ACC112 (cell line): ENCODE measurements at regions not wholly inside any gene's neighbourhood (a gene's known extent, or its start where the extent isn't known, plus 50 kb on each side); places are given as distances from the start of the nearest gene placed in this dataset.
"Not testable (repeated sequence)": the region's sequence is repeated elsewhere in the genome, so short reads cannot be mapped to it uniquely, and the experiment has no call there.

Experiments
- H2AFZ ChIP-seq: fragments of 200-600 bp; sonication (generic); one replicate; pipeline ENCODE4 v1.6.0; 2017; ENCODE audit warnings: antibody characterized with exemption, low read length; ENCODE audit not compliant: unreplicated experiment
- H3K27ac ChIP-seq: fragments of 200-600 bp; sonication (generic); 2 replicates; pipeline ENCODE4 v1.5.1; 2014; ENCODE audit warnings: low read depth, mild to moderate bottlenecking, antibody characterized with exemption, low read length, moderate library complexity
- H3K27me3 ChIP-seq: fragments of 200-600 bp; sonication (generic); 2 replicates; pipeline ENCODE4 v1.6.1; 2014; ENCODE audit warnings: mild to moderate bottlenecking, antibody characterized with exemption, low read length, moderate library complexity, mixed read lengths; ENCODE audit not compliant: insufficient read depth
- H3K36me3 ChIP-seq: fragments of 200-600 bp; sonication (generic); 2 replicates; pipeline ENCODE4 v1.6.1; 2016; ENCODE audit warnings: mild to moderate bottlenecking, antibody characterized with exemption, low read length, moderate library complexity, mixed read lengths; ENCODE audit not compliant: insufficient read depth
- H3K4me1 ChIP-seq: fragments of 200-600 bp; sonication (generic); one replicate; pipeline ENCODE4 v1.6.1; 2016; ENCODE audit warnings: low read length, mixed read lengths; ENCODE audit not compliant: insufficient read depth, unreplicated experiment, control insufficient read depth
- H3K4me3 ChIP-seq: fragments of 200-600 bp; sonication (generic); 2 replicates; pipeline ENCODE4 v1.5.1; 2014; ENCODE audit warnings: mild to moderate bottlenecking, low read depth, low read length
- H3K79me2 ChIP-seq: fragments of 200-600 bp; sonication (generic); one replicate; pipeline ENCODE4 v1.6.0; 2016; ENCODE audit warnings: low read length; ENCODE audit not compliant: control insufficient read depth, unreplicated experiment, insufficient read depth

DNA sequence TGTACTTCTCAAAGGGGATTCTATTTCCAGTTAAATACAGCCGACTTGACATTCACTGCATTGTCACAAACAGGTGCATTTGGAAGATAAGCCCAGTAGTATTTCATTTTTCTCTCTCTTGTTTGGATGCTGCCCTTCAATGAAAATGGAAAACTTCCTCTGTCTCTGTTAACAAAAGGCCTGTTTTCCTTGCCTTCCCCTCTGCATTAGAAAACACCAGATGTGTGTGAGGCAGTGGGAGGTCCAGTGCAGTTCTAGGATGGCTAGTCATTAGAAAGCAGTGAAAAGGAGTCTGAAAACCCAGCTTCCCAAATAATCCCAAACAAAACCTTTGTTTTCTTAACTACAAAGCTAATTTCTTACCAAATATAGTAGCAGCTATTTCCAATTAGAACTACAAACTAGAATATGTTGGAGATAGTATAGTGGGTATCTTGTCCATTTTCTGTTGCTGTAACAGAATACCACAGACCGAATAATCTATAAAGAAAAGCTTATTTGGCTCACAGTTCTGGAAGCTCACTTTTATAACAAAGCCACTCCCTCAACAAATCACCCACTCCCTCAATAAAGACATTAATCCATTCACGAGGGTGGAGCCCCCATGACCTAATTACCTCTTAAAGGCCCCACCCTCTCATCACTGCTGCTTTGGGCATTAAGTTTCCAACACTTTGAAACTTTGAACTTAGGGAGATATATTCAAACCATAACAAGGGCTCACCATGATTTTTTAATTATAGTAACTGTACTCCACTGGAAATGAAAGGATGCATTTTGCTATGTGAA is 452.1 kb upstream of the RPS6KA3 start:
- Histone ChIP-seq H2AFZ (no peak overlapping the region), H3K4me1 (no peaks in the 10 kb centered on the region), H3K27me3 (no peaks in the 10 kb centered on the region), H3K27ac (no peak overlapping the region), H3K4me3 (no peak overlapping the region), H3K79me2 (no peaks in the 10 kb centered on the region), H3K36me3 (no peaks in the 10 kb centered on the region)

- H2AFZ ChIP-seq: no peak overlapping the region
- no peaks in the 10 kb centered on the region for H3K36me3 ChIP-seq
- H3K4me3 ChIP-seq: no peak overlapping the region
- H3K79me2 ChIP-seq: no peaks in the 10 kb centered on the region
- no peaks in the 10 kb centered on the region for H3K27me3 ChIP-seq
- H3K4me1 ChIP-seq: no peaks in the 10 kb centered on the region
- no peak overlapping the region for H3K27ac ChIP-seq
Measured at GRCh38 chrX:20715176-20715575, 448.5 kb upstream of the RPS6KA3 start.

DNA sequence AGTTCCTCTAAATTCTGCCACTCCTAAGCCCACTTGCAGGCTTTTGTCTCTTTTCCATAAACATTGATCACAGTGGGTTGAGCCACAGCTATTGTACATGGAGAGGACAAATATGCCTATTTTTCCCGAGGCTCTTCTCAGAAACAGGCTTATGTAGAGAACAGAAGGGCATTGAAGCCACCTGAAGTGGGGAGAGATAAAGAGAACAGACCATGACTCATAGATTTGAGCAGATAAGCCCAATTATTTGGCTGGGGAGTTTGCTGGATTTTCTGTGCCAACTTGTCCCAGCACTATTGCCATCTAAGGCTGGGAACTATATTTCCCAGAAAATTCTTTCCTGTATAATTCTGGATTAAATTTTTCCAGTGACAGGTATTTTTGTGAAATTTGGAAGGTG is 446.1 kb upstream of the RPS6KA3 start:
- Histone ChIP-seq H3K4me3 (no peak overlapping the region), H3K27ac (no peak overlapping the region), H3K27me3 (no peaks in the 10 kb centered on the region), H3K4me1 (no peaks in the 10 kb centered on the region), H3K36me3 (no peaks in the 10 kb centered on the region), H3K79me2 (no peaks in the 10 kb centered on the region), H2AFZ (no peak overlapping the region)

DNA sequence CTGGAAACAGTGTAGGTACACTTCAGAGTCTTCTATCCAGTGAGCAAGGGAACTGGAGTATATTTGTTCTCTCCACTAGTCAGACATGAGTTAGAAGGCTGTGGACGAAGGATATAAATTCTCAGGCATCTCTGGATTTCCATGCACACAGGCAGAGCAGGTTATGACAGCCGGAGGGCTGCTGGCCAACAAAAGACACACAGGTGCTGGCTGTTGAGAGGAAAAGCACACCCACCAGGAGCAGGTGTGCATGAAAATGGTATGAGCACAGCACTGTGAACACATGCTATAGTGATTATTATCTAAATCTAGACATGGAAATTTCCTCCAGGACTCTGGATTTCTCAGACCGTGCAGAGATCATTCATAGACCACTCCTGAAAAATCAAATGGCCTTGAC is 444.7 kb upstream of the RPS6KA3 start:
- Histone ChIP-seq H3K36me3 (no peaks in the 10 kb centered on the region), H3K4me1 (no peaks in the 10 kb centered on the region), H3K27ac (no peak overlapping the region), H3K79me2 (no peaks in the 10 kb centered on the region), H3K27me3 (no peaks in the 10 kb centered on the region), H2AFZ (no peak overlapping the region), H3K4me3 (no peak overlapping the region)

GRCh38 chrX:20693078-20693477 is 426.4 kb upstream of the RPS6KA3 start:
- H3K4me1 ChIP-seq: no peaks in the 10 kb centered on the region
- no peaks in the 10 kb centered on the region for H3K27me3 ChIP-seq

GRCh38 chrX:20686256-20686655 is 419.5 kb upstream of the RPS6KA3 start:
- Histone ChIP-seq H2AFZ (no peak overlapping the region), H3K4me1 (no peaks in the 10 kb centered on the region), H3K36me3 (no peaks in the 10 kb centered on the region), H3K27me3 (no peaks in the 10 kb centered on the region), H3K27ac (no peak overlapping the region), H3K4me3 (no peak overlapping the region), H3K79me2 (no peaks in the 10 kb centered on the region)

More at GRCh38 chrX:20693078-20693477, 426.4 kb upstream of the RPS6KA3 start:
- Histone ChIP-seq H3K4me3 (no peak overlapping the region), H3K79me2 (no peaks in the 10 kb centered on the region), H3K36me3 (no peaks in the 10 kb centered on the region), H3K27ac (no peak overlapping the region), H2AFZ (no peak overlapping the region)

- Histone ChIP-seq H3K27ac (no peak overlapping the region), H2AFZ (no peak overlapping the region), H3K79me2 (no peaks in the 10 kb centered on the region), H3K36me3 (no peaks in the 10 kb centered on the region), H3K4me3 (no peak overlapping the region), H3K4me1 (no peaks in the 10 kb centered on the region), H3K27me3 (no peaks in the 10 kb centered on the region)
Measured at GRCh38 chrX:20685652-20686051, 418.9 kb upstream of the RPS6KA3 start.

DNA sequence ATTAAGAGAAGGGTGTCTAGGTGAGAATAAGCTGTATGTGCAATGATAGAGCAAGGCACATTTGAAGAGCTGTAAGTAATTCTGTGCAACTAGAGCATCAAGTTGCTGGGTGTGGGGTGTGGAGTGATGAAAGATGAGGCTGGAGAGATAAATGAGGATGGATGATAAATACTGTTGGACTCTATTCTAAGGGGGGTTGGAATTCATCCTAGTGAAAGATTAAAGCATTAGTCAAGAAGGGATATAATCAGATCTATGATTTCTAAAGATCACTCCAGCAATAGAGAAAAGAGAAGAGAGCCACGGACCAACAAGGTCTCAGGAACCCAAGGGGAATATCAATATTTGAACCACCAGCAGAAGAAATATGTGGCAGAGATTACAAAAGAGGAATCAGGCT is 415.0 kb upstream of the RPS6KA3 start:
- peak overlapping the region; percentile 39 for H3K27ac ChIP-seq
- no peak overlapping the region for H3K4me3 ChIP-seq
- no peaks in the 10 kb centered on the region for H3K4me1 ChIP-seq
- no peaks in the 10 kb centered on the region for H3K27me3 ChIP-seq
- H3K79me2 ChIP-seq: no peaks in the 10 kb centered on the region
- H3K36me3 ChIP-seq: no peaks in the 10 kb centered on the region
- H2AFZ ChIP-seq: no peak overlapping the region

GRCh38 chrX:20680998-20681397 is 414.3 kb upstream of the RPS6KA3 start:
- Histone ChIP-seq H3K27me3 (no peaks in the 10 kb centered on the region), H3K36me3 (no peaks in the 10 kb centered on the region), H3K4me1 (no peaks in the 10 kb centered on the region), H3K79me2 (no peaks in the 10 kb centered on the region), H3K4me3 (no peak overlapping the region), H2AFZ (no peak overlapping the region), H3K27ac (no peak overlapping the region)

- Histone ChIP-seq H2AFZ (no peak overlapping the region), H3K27me3 (no peaks in the 10 kb centered on the region), H3K4me3 (no peak overlapping the region), H3K36me3 (no peaks in the 10 kb centered on the region), H3K79me2 (no peaks in the 10 kb centered on the region), H3K27ac (no peak overlapping the region), H3K4me1 (no peaks in the 10 kb centered on the region)
Measured at GRCh38 chrX:20672476-20672875, 405.8 kb upstream of the RPS6KA3 start.

GRCh38 chrX:20671746-20672145 is 405.0 kb upstream of the RPS6KA3 start:
- not testable (repeated sequence) for H3K27ac ChIP-seq, H3K79me2 ChIP-seq, H3K4me3 ChIP-seq, H3K36me3 ChIP-seq, H2AFZ ChIP-seq, H3K4me1 ChIP-seq, H3K27me3 ChIP-seq
